Ishikawa (cell line): ENCODE measurements at regions not wholly inside any gene's neighbourhood (a gene's known extent, or its start where the extent isn't known, plus 50 kb on each side); places are given as distances from the start of the nearest gene placed in this dataset.

Experiments used
- CEBPB ChIP-seq: IDR thresholded peaks from 2 replicates; pipeline ENCODE4 v1.6.1; 2012
- CREB1 ChIP-seq: IDR thresholded peaks from 2 replicates; pipeline ENCODE4 v1.6.1; 2012; ENCODE audit warnings: low read depth
- EGR1 ChIP-seq: IDR thresholded peaks from 2 replicates; pipeline ENCODE4 v1.6.1; 2012
- EP300 ChIP-seq: IDR thresholded peaks from 2 replicates; pipeline ENCODE4 v1.6.1; 2012; ENCODE audit warnings: borderline replicate concordance
- FOXM1 ChIP-seq: IDR thresholded peaks from 2 replicates; pipeline ENCODE4 v1.6.1; 2012; ENCODE audit warnings: low read depth, borderline replicate concordance
- NFIC ChIP-seq: IDR thresholded peaks from 2 replicates; pipeline ENCODE4 v1.6.1; 2012
- RAD21 ChIP-seq: IDR thresholded peaks from 2 replicates; pipeline ENCODE4 v1.6.1; 2012; ENCODE audit warnings: low read depth
- REST ChIP-seq: IDR thresholded peaks from 2 replicates; pipeline ENCODE4 v1.6.1; 2012; ENCODE audit warnings: low read depth, mild to moderate bottlenecking
- TAF1 ChIP-seq: IDR thresholded peaks from 2 replicates; pipeline ENCODE4 v1.6.1; 2012; ENCODE audit warnings: low read depth, mild to moderate bottlenecking
- TCF12 ChIP-seq: IDR thresholded peaks from 2 replicates; pipeline ENCODE4 v1.6.1; 2012; ENCODE audit warnings: low read depth
- TEAD4 ChIP-seq: IDR thresholded peaks from 2 replicates; pipeline ENCODE4 v1.6.1; 2012
- YY1 ChIP-seq: IDR thresholded peaks from 2 replicates; pipeline ENCODE4 v1.6.1; 2012; ENCODE audit warnings: low read depth
- ZBTB7A ChIP-seq: IDR thresholded peaks from 2 replicates; pipeline ENCODE4 v1.6.1; 2012; ENCODE audit warnings: low read depth
- TF ChIP-seq, protein P1 (sequence below): IDR thresholded peaks from 2 replicates; pipeline ENCODE4 v1.6.1; 2012
- TF ChIP-seq, protein P2 (sequence below): IDR thresholded peaks from 2 replicates; pipeline ENCODE4 v1.6.1; 2012

DNA sequence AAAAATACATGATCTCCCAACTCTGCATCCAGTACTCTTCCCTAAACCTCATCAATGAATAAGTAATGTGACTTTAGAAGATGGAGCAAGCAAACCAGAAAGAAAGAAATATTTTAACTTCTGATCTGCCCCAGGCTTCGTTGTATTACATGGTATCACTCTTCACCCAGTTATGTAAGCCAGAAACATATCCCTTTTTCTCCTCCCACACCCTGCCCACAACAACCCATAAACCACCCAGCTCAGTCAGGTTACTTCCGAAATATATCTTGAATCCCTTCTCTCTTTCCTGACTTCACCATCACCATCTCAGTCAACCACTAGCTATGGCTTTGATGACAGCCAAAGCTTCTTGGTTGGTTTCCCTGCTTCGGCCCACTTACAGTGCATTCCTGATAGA, 295.8 kb upstream of the PARD3B start:
- TF ChIP-seq REST (no peak), EGR1 (no peak), EP300 (no peak), RAD21 (no peak), YY1 (no peak), CREB1 (no peak), TCF12 (no peak), NFIC (no peak), CEBPB (no peak), TEAD4 (no peak), FOXM1 (no peak), ZBTB7A (no peak), TAF1 (no peak)
- TF ChIP-seq, protein P1, sequence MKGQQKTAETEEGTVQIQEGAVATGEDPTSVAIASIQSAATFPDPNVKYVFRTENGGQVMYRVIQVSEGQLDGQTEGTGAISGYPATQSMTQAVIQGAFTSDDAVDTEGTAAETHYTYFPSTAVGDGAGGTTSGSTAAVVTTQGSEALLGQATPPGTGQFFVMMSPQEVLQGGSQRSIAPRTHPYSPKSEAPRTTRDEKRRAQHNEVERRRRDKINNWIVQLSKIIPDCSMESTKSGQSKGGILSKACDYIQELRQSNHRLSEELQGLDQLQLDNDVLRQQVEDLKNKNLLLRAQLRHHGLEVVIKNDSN, result no peak
- TF ChIP-seq, protein P2, sequence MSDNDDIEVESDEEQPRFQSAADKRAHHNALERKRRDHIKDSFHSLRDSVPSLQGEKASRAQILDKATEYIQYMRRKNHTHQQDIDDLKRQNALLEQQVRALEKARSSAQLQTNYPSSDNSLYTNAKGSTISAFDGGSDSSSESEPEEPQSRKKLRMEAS, result no peak

DNA sequence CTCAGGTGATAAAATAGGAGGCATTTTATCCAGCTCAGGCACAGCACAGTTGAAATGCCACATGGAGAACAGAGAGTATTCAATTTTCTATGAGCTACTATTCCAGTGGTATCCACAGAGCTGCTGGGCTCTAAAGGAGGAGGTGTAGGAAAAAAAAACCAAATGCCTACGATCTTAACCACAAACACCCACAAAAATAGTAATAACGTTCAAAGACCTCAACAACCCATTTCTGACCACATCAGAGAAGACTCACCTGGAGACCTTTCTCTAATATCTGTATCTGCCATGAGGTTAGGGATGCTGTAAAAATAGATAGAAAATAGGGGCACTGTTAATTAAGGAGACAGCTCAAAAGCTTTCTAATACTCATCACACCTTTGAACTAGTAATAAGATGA, 294.6 kb upstream of the PARD3B start:
- no peak for TF ChIP-seq REST

GRCh38 chr2:204251158-204251997, 293.9 kb upstream of the PARD3B start:
- TF ChIP-seq EP300 (no peak), TAF1 (no peak), ZBTB7A (no peak), RAD21 (no peak), EGR1 (no peak), TEAD4 (no peak), REST (no peak), TCF12 (no peak), FOXM1 (no peak), YY1 (no peak), NFIC (no peak), CEBPB (no peak)
- TF ChIP-seq, protein P1, result no peak
- TF ChIP-seq, protein P2, result no peak

DNA sequence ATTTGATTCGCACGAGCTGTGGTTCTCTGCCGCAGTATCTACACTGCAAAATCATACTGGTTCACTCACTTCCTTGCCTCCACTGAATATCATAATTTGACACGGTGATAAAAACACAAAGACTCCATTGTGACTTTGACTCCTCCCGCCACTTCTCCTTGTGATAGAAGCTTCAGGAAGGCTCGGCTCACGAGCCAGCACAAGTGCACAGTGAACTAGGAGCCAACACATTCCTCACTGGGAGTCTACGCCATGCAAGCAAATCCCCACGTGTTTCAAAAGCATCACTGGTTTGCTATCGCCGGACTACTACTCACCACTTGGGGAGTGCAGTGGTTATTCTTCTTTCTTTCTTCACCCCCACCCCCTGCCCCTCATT, 293.3 kb upstream of the PARD3B start:
- TF ChIP-seq TEAD4 (no peak), REST (no peak), NFIC (no peak), EP300 (no peak), RAD21 (no peak), ZBTB7A (no peak), TCF12 (no peak), YY1 (no peak), EGR1 (no peak), CREB1 (no peak), TAF1 (no peak), CEBPB (no peak), FOXM1 (no peak)
- TF ChIP-seq, protein P2, result no peak
- TF ChIP-seq, protein P1, result no peak
